ENCODE measurements at regions not wholly inside any gene's neighbourhood (a gene's known extent, or its start where the extent isn't known, plus 50 kb on each side); places are given as distances from the start of the nearest gene placed in this dataset.

- Histone ChIP-seq H3K27me3 (replicated peaks) (no peaks in the 10 kb centered on the region), H3K27ac (no peak overlapping the region), H3K36me3 (replicated peaks) (no peaks in the 10 kb centered on the region), H3K4me3 (ENCODE audit: low read depth, low read length) (no peak overlapping the region)
- no peak for DNase-seq
- no peak for TF ChIP-seq CTCF (IDR thresholded peaks at IDR 0.05; ENCODE audit: low read depth, low read length, missing control alignments)
- in situ Hi-C loops (cut with HindIII; ENCODE audit: low pct_ligation_motif_present, low sequenced_read_pairs) = no loop called here
Observed at GRCh38 chr3:23701716-23702597, 103.8 kb upstream of the UBE2E1 start.

- H3K36me3 ChIP-seq (replicated peaks) = no peaks in the 10 kb centered on the region
- in situ Hi-C loops (cut with HindIII; ENCODE audit: low pct_ligation_motif_present, low sequenced_read_pairs) = no loop called here
- H3K4me3 ChIP-seq (ENCODE audit: low read depth, low read length) = no peak overlapping the region
- no peaks in the 10 kb centered on the region for H3K27me3 ChIP-seq (replicated peaks)
- no peak for TF ChIP-seq CTCF (IDR thresholded peaks at IDR 0.05; ENCODE audit: low read depth, low read length, missing control alignments)
- DNase-seq = no peak
- H3K27ac ChIP-seq = no peak overlapping the region
Observed at GRCh38 chr3:23704298-23704697, 101.5 kb upstream of the UBE2E1 start.

GRCh38 chr3:23706111-23706510 lies 99.6 kb upstream of the UBE2E1 start:
- in situ Hi-C loops (cut with HindIII; ENCODE audit: low pct_ligation_motif_present, low sequenced_read_pairs) = no loop called here
- Histone ChIP-seq H3K36me3 (replicated peaks) (no peaks in the 10 kb centered on the region), H3K27ac (no peak overlapping the region), H3K27me3 (replicated peaks) (no peaks in the 10 kb centered on the region), H3K4me3 (ENCODE audit: low read depth, low read length) (no peak overlapping the region)
- no peak for TF ChIP-seq CTCF (IDR thresholded peaks at IDR 0.05; ENCODE audit: low read depth, low read length, missing control alignments)
- no peak for DNase-seq

- no peaks in the 10 kb centered on the region for H3K36me3 ChIP-seq (replicated peaks)
- TF ChIP-seq CTCF (IDR thresholded peaks at IDR 0.05; ENCODE audit: low read depth, low read length, missing control alignments) = no peak
- no peak for DNase-seq
- H3K27ac ChIP-seq = no peak overlapping the region
- no peaks in the 10 kb centered on the region for H3K27me3 ChIP-seq (replicated peaks)
- in situ Hi-C loops (cut with HindIII; ENCODE audit: low pct_ligation_motif_present, low sequenced_read_pairs) = no loop called here
- no peak overlapping the region for H3K4me3 ChIP-seq (ENCODE audit: low read depth, low read length)
Observed at GRCh38 chr3:23709987-23710386, 95.8 kb upstream of the UBE2E1 start.

- no peak overlapping the region for H3K4me3 ChIP-seq (ENCODE audit: low read depth, low read length)
- no peaks in the 10 kb centered on the region for H3K27me3 ChIP-seq (replicated peaks)
- in situ Hi-C loops (cut with HindIII; ENCODE audit: low pct_ligation_motif_present, low sequenced_read_pairs) = no loop called here
- no peaks in the 10 kb centered on the region for H3K36me3 ChIP-seq (replicated peaks)
- no peak overlapping the region for H3K27ac ChIP-seq
- DNase-seq = peak; percentile 87
- TF ChIP-seq CTCF (IDR thresholded peaks at IDR 0.05; ENCODE audit: low read depth, low read length, missing control alignments) = no peak
Observed at GRCh38 chr3:23710555-23710954, 95.2 kb upstream of the UBE2E1 start.

Data from brain microvascular endothelial cell (primary cell).